HCT116 (cell line): ENCODE measurements at regions not wholly inside any gene's neighbourhood (a gene's known extent, or its start where the extent isn't known, plus 50 kb on each side); places are given as distances from the start of the nearest gene placed in this dataset.

Source experiments
- ATAC-seq: fragments of 200-7000 bp; cut with Tn5 transposase; 2 replicates; pipeline ENCODE4 v1.9.1; 2020; ENCODE audit warnings: mild to moderate bottlenecking, moderate library complexity
- BruUV-seq: library from RNA; stranded (reverse); fragments of 400-500 nt; replicated peaks from 2 replicates; lab custom pipeline; 2021; lab: Mats Ljungman, UMichigan
- CTCF ChIA-PET: fragments of 300-600 bp; sonication (Branson Sonifier 250); formaldehyde crosslinking; loops from one replicate; lab custom pipeline; 2021; ENCODE audit warnings: antibody characterized with exemption; lab: Charles Lee
- POLR2A ChIA-PET: fragments of 300-600, 350-600 bp; sonication (Branson Sonifier 250); formaldehyde crosslinking; loops from one replicate; lab custom pipeline; 2021; ENCODE audit warnings: antibody characterized with exemption; lab: Charles Lee
- RAD21 ChIA-PET, 2 experiments: fragments of 300-600 bp; sonication (Branson Sonifier 250); formaldehyde crosslinking; loops; one replicate each; lab custom pipeline; 2023; ENCODE audit warnings: low total read pairs in 2 of 2; ENCODE audit not compliant: uncharacterized antibody in 2 of 2, unreplicated experiment in 2 of 2, low non-redundant PET in 1 of 2; lab: Charles Lee
- DNase-seq: peaks from one replicate; pipeline ENCODE4 v3.0.0-alpha.2; 2010; ENCODE audit warnings: low read depth, low spot score
- H2AFZ ChIP-seq: fragments of 200-600 bp; shearing (Covaris generic), sonication (generic); 2 replicates; pipeline ENCODE4 v1.6.1; 2017; ENCODE audit warnings: low read depth, mixed run types, mixed read lengths, antibody characterized with exemption, low read length; ENCODE audit not compliant: poor library complexity, severe bottlenecking
- H3K27ac ChIP-seq: 2 replicates; pipeline ENCODE4 v1.5.1; 2012; ENCODE audit warnings: low read depth, low read length
- H3K27me3 ChIP-seq: fragments of 200-600 bp; sonication (generic); 2 replicates; pipeline ENCODE4 v1.6.1; 2016; ENCODE audit warnings: mixed run types, low read length, mixed read lengths; ENCODE audit not compliant: insufficient read depth
- H3K36me3 ChIP-seq, 2 experiments: fragments of 200-500 bp in 1 of 2; fragments of 200-600 bp in 1 of 2; sonication (Bioruptor generic) in 1 of 2; sonication (generic) in 1 of 2; 2 replicates each; pipeline versions ENCODE4 v1.5.1 to v1.6.1; 2014 to 2016; ENCODE audit warnings: low read length in 2 of 2, inconsistent platforms in 1 of 2, mixed read lengths in 1 of 2, mixed run types in 1 of 2; ENCODE audit not compliant: insufficient read depth in 2 of 2, control insufficient read depth in 1 of 2
- H3K4me1 ChIP-seq, 2 experiments: fragments of 200-600 bp in 1 of 2; sonication (generic) in 1 of 2; 2 replicates each; pipeline versions ENCODE4 v1.5.1 to v1.6.1; 2012 to 2017; ENCODE audit warnings: low read length in 2 of 2, inconsistent platforms in 1 of 2, mild to moderate bottlenecking in 1 of 2, mixed read lengths in 1 of 2, mixed run types in 1 of 2, moderate library complexity in 1 of 2; ENCODE audit not compliant: insufficient read depth in 2 of 2, control insufficient read depth in 1 of 2
- H3K4me2 ChIP-seq: fragments of 200-600 bp; sonication (generic); 2 replicates; pipeline ENCODE4 v1.6.1; 2017; ENCODE audit warnings: mixed run types, low read length, mixed read lengths
- H3K4me3 ChIP-seq, 2 experiments: fragments of 200-600 bp in 1 of 2; sonication (generic) in 1 of 2; replicated peaks in 1 of 2; 2 replicates each; pipeline ENCODE4 v1.5.1; 2011 to 2016; ENCODE audit warnings: low read length in 2 of 2, control low read depth in 1 of 2, low read depth in 1 of 2, mild to moderate bottlenecking in 1 of 2, mixed read lengths in 1 of 2, mixed run types in 1 of 2
- H3K79me2 ChIP-seq: fragments of 200-600 bp; sonication (generic); 2 replicates; pipeline ENCODE4 v1.6.1; 2017; ENCODE audit warnings: mild to moderate bottlenecking, mixed run types, low read length, moderate library complexity, mixed read lengths; ENCODE audit not compliant: insufficient read depth
- H3K9ac ChIP-seq: fragments of 200-600 bp; sonication (generic); 2 replicates; pipeline ENCODE4 v1.6.1; 2016; ENCODE audit warnings: low read length, mixed read lengths
- H3K9me2 ChIP-seq: fragments of 200-600 bp; sonication (generic), shearing (Covaris generic); 2 replicates; pipeline ENCODE4 v1.6.1; 2017; ENCODE audit warnings: mixed run types, mild to moderate bottlenecking, moderate library complexity; ENCODE audit not compliant: insufficient read depth
- H3K9me3 ChIP-seq, 2 experiments: fragments of 200-500 bp in 1 of 2; fragments of 200-600 bp in 1 of 2; sonication (Bioruptor generic) in 1 of 2; sonication (generic) in 1 of 2; 2 replicates each; pipeline ENCODE4 v1.6.1; 2014 to 2017; ENCODE audit warnings: low read length in 2 of 2, mixed read lengths in 2 of 2, inconsistent platforms in 1 of 2, low read depth in 1 of 2, mild to moderate bottlenecking in 1 of 2, mixed run types in 1 of 2, moderate library complexity in 1 of 2; ENCODE audit not compliant: control insufficient read depth in 1 of 2, insufficient read depth in 1 of 2
- H4K20me1 ChIP-seq: fragments of 200-600 bp; sonication (generic), shearing (Covaris generic); 2 replicates; pipeline ENCODE4 v1.6.1; 2017; ENCODE audit warnings: mixed run types, mild to moderate bottlenecking, moderate library complexity; ENCODE audit not compliant: insufficient read depth
- CBX3 ChIP-seq: IDR thresholded peaks from 2 replicates; pipeline ENCODE4 v1.6.1; 2012; ENCODE audit warnings: low read depth
- CEBPB ChIP-seq: IDR thresholded peaks from 2 replicates; pipeline ENCODE4 v1.6.1; 2012; ENCODE audit warnings: low read depth
- CTCF ChIP-seq, 3 experiments: fragments of 200-600 bp in 1 of 3; sonication (generic) in 1 of 3; IDR thresholded peaks in 2 of 3; conservative IDR thresholded peaks in 1 of 3; 2 replicates each; pipeline ENCODE4 v1.5.1; 2012 to 2017; ENCODE audit warnings: low read depth in 2 of 3, low read length in 2 of 3, antibody characterized with exemption in 1 of 3, borderline replicate concordance in 1 of 3, control low read depth in 1 of 3, mild to moderate bottlenecking in 1 of 3, mixed read lengths in 1 of 3, mixed run types in 1 of 3, moderate library complexity in 1 of 3; ENCODE audit not compliant: insufficient read depth in 1 of 3
- FOSL1 ChIP-seq: IDR thresholded peaks from 2 replicates; pipeline ENCODE4 v1.6.1; 2012; ENCODE audit warnings: low read depth
- MAX ChIP-seq: IDR thresholded peaks from 2 replicates; pipeline ENCODE4 v1.6.1; 2012
- POLR2A ChIP-seq: IDR thresholded peaks from 2 replicates; pipeline ENCODE4 v1.7.0; 2011; ENCODE audit warnings: borderline replicate concordance; ENCODE audit not compliant: insufficient read depth, insufficient read length; ENCODE audit errors: extremely low read depth
- SIN3A ChIP-seq: IDR thresholded peaks from 2 replicates; pipeline ENCODE4 v1.6.1; 2012; ENCODE audit warnings: low read depth
- SP1 ChIP-seq: IDR thresholded peaks from 2 replicates; pipeline ENCODE4 v1.6.1; 2012; ENCODE audit warnings: low read depth
- TCF7L2 ChIP-seq: IDR thresholded peaks from 2 replicates; pipeline ENCODE4 v1.7.0; 2011; ENCODE audit warnings: borderline replicate concordance, inconsistent platforms; ENCODE audit not compliant: insufficient read depth, insufficient read length; ENCODE audit errors: extremely low read depth
- YY1 ChIP-seq: IDR thresholded peaks from 2 replicates; pipeline ENCODE4 v1.6.1; 2011; ENCODE audit warnings: low read length, low read depth, moderate library complexity, mild to moderate bottlenecking; ENCODE audit not compliant: insufficient replicate concordance; ENCODE audit errors: extremely low read depth
- ZFX ChIP-seq: fragments of 450-650 bp; IDR thresholded peaks from 2 replicates; pipeline ENCODE4 v1.6.1; 2017
- ZNF274 ChIP-seq: fragments of 200-500 bp; sonication (Bioruptor generic); IDR thresholded peaks from 2 replicates; pipeline ENCODE4 v1.6.1; 2014; ENCODE audit warnings: mild to moderate bottlenecking, low read depth, low read length, inconsistent platforms
- intact Hi-C: fragments of 100-400 bp; cut with micrococcal nuclease; formaldehyde crosslinking; loops from 2 replicates; pipeline ENCODE4 v1.10.0; 2022

GRCh38 chr15:38879909-38880471 lies 315.4 kb upstream of the RASGRP1 start:
- no peak for ATAC-seq
- TF ChIP-seq FOSL1 (no peak), CTCF (IDR thresholded peaks at IDR 0.05 in 2 of 3, conservative IDR thresholded peaks at IDR 0.05 in 1 of 3; ENCODE audit: borderline replicate concordance in 1 of 3, insufficient read depth in 1 of 3, low read depth in 2 of 3, low read length in 2 of 3) (no peak), CEBPB (no peak), SIN3A (no peak), ZFX (no peak), MAX (no peak), SP1 (no peak), TCF7L2 (no peak), CBX3 (no peak), POLR2A (no peak), YY1 (no peak), ZNF274 (no peak)
- TF ChIP-seq, all 23 proteins: peak for 0
- H3K4me2 ChIP-seq: no peak overlapping the region
- H3K9me2 ChIP-seq: no peaks in the 10 kb centered on the region
- no peak overlapping the region for H3K9ac ChIP-seq
- H3K36me3 ChIP-seq: no peaks in the 10 kb centered on the region
- BruUV-seq: no TSS peak
- H2AFZ ChIP-seq: no peak overlapping the region
- no peaks in the 10 kb centered on the region for H3K27me3 ChIP-seq
- H3K4me1 ChIP-seq: no peaks in the 10 kb centered on the region
- no peaks in the 10 kb centered on the region for H3K9me3 ChIP-seq
- H3K27ac ChIP-seq: no peak overlapping the region
- H3K79me2 ChIP-seq: no peaks in the 10 kb centered on the region
- no peak for DNase-seq
- intact Hi-C loops: no loop called here
- ChIA-PET CTCF (no interaction called here), POLR2A (no interaction called here), RAD21 (no interaction called here)
- H4K20me1 ChIP-seq: no peaks in the 10 kb centered on the region; the same call in 1 of the 2 replicates
- H3K4me3 ChIP-seq: no peak overlapping the region
